Neural progenitor cell (in vitro differentiated cells): ENCODE measurements at regions not wholly inside any gene's neighbourhood (a gene's known extent, or its start where the extent isn't known, plus 50 kb on each side); places are given as distances from the start of the nearest gene placed in this dataset.

Experiments
- DNase-seq: peaks from one replicate; pipeline ENCODE4 v3.0.0-alpha.2; 2016; ENCODE audit warnings: low spot score
- H2AFZ ChIP-seq: fragments of 200-600 bp; sonication (generic); replicated peaks from 2 replicates; pipeline ENCODE4 v1.6.1; 2016; ENCODE audit warnings: antibody characterized with exemption
- H3F3A ChIP-seq: fragments of 200-600 bp; sonication (generic); 2 replicates; pipeline ENCODE4 v1.6.1; 2016; ENCODE audit warnings: antibody characterized with exemption, low read depth
- H3K27ac ChIP-seq: fragments of 200-600 bp; sonication (generic); 2 replicates; pipeline ENCODE4 v1.5.1; 2016; ENCODE audit warnings: mild to moderate bottlenecking
- H3K27me3 ChIP-seq: fragments of 200-600 bp; sonication (generic); 2 replicates; pipeline ENCODE4 v1.6.1; 2016; ENCODE audit warnings: mild to moderate bottlenecking, moderate library complexity
- H3K36me3 ChIP-seq: fragments of 200-600 bp; sonication (generic); 2 replicates; pipeline ENCODE4 v1.5.1; 2016
- H3K4me1 ChIP-seq: fragments of 200-600 bp; sonication (generic); 2 replicates; pipeline ENCODE4 v1.6.1; 2016; ENCODE audit warnings: mixed run types
- H3K4me2 ChIP-seq: fragments of 200-600 bp; sonication (generic); 2 replicates; pipeline ENCODE4 v1.6.1; 2016
- H3K4me3 ChIP-seq: fragments of 200-600 bp; sonication (generic); 2 replicates; pipeline ENCODE4 v1.5.1; 2016
- H3K79me2 ChIP-seq: fragments of 200-600 bp; sonication (generic); 2 replicates; pipeline ENCODE4 v1.6.1; 2016; ENCODE audit warnings: low read depth
- H3K9ac ChIP-seq: fragments of 200-600 bp; sonication (generic); 2 replicates; pipeline ENCODE4 v1.6.1; 2016
- H3K9me3 ChIP-seq: fragments of 200-600 bp; sonication (generic); 2 replicates; pipeline ENCODE4 v1.5.1; 2016; ENCODE audit warnings: low read depth
- H4K20me1 ChIP-seq: fragments of 200-600 bp; sonication (generic); 2 replicates; pipeline ENCODE4 v1.6.1; 2016; ENCODE audit warnings: low read depth
- H3K27ac Mint-ChIP-seq: 3 replicates; pipeline ENCODE4 v1.8.0; 2021; ENCODE audit warnings: mixed read lengths
- H3K27me3 Mint-ChIP-seq: 2 replicates; pipeline ENCODE4 v1.8.0; 2022; ENCODE audit warnings: low read depth, mild to moderate bottlenecking, inconsistent platforms, moderate library complexity, mixed read lengths; ENCODE audit not compliant: insufficient read depth
- H3K36me3 Mint-ChIP-seq: 3 replicates; pipeline ENCODE4 v1.8.0; 2021; ENCODE audit warnings: mixed read lengths
- H3K4me1 Mint-ChIP-seq: 3 replicates; pipeline ENCODE4 v1.8.0; 2021; ENCODE audit warnings: mixed read lengths
- H3K4me3 Mint-ChIP-seq: 3 replicates; pipeline ENCODE4 v1.8.0; 2021; ENCODE audit warnings: mild to moderate bottlenecking, moderate library complexity, mixed read lengths
- H3K9me3 Mint-ChIP-seq: 3 replicates; pipeline ENCODE4 v1.8.0; 2020; ENCODE audit warnings: mixed read lengths
- EZH2 ChIP-seq: fragments of 200-600 bp; sonication (generic); IDR thresholded peaks from 2 replicates; pipeline ENCODE4 v1.6.1; 2017; ENCODE audit warnings: antibody characterized with exemption, mild to moderate bottlenecking, moderate library complexity
- EZH2phosphoT487 ChIP-seq: fragments of 200-600 bp; sonication (generic); IDR thresholded peaks from 2 replicates; pipeline ENCODE4 v1.6.1; 2017; ENCODE audit warnings: antibody characterized with exemption
- TF ChIP-seq, protein P1 (sequence below): fragments of 200-600 bp; sonication (generic); IDR thresholded peaks from 2 replicates; pipeline ENCODE4 v1.5.1; 2017; ENCODE audit warnings: antibody characterized with exemption, mild to moderate bottlenecking

DNA sequence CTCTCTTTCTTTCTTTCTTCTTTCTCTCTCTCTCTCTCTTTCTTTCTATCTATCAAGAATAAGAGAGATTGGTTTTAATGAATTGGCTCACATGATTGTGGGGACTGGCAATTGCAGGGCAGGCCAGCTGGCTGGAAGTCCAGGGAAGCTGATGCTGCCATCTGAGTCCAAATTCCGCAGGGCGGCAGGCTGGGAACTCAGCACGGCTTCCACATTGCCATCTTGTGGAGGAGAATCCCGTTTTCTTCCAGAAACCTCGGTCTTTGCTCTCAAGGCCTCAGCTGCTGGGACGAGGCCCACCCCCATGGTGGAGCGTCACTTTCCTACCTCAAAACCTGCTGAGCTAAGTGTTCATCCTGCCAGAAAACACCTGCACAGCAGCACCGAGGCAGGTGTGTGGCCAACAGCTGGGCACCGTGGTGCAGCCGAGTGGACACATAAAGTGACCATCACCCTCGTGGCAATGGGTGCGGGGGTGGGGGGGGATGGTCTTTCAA, 58.8 kb upstream of the SLCO4A1 start:
- peaks cover 5% of the 10 kb centered on the region for H3K27me3 ChIP-seq
- no peaks in the 10 kb centered on the region for H3K36me3 ChIP-seq
- Mint-ChIP-seq H3K27me3 (peaks cover 14% of the 10 kb centered on the region), H3K9me3 (no peaks in the 10 kb centered on the region), H3K27ac (no peak overlapping the region), H3K4me3 (no peak overlapping the region), H3K36me3 (no peaks in the 10 kb centered on the region), H3K4me1 (peaks cover 7% of the 10 kb centered on the region)
- no peak overlapping the region for H3K9ac ChIP-seq
- H3F3A ChIP-seq, result no peaks in the 10 kb centered on the region
- no peaks in the 10 kb centered on the region for H3K79me2 ChIP-seq
- H3K9me3 ChIP-seq, result no peaks in the 10 kb centered on the region
- no peak overlapping the region for H3K4me2 ChIP-seq
- no peak overlapping the region for H2AFZ ChIP-seq
- TF ChIP-seq, protein P1, sequence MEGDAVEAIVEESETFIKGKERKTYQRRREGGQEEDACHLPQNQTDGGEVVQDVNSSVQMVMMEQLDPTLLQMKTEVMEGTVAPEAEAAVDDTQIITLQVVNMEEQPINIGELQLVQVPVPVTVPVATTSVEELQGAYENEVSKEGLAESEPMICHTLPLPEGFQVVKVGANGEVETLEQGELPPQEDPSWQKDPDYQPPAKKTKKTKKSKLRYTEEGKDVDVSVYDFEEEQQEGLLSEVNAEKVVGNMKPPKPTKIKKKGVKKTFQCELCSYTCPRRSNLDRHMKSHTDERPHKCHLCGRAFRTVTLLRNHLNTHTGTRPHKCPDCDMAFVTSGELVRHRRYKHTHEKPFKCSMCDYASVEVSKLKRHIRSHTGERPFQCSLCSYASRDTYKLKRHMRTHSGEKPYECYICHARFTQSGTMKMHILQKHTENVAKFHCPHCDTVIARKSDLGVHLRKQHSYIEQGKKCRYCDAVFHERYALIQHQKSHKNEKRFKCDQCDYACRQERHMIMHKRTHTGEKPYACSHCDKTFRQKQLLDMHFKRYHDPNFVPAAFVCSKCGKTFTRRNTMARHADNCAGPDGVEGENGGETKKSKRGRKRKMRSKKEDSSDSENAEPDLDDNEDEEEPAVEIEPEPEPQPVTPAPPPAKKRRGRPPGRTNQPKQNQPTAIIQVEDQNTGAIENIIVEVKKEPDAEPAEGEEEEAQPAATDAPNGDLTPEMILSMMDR, result no peak
- no peak for TF ChIP-seq EZH2phosphoT487
- TF ChIP-seq EZH2, result no peak
- H4K20me1 ChIP-seq, result peaks cover 19% of the 10 kb centered on the region
- no peaks in the 10 kb centered on the region for H3K4me1 ChIP-seq
- DNase-seq, result peak; percentile 31
- H3K27ac ChIP-seq, result no peak overlapping the region
- no peak overlapping the region for H3K4me3 ChIP-seq

DNA sequence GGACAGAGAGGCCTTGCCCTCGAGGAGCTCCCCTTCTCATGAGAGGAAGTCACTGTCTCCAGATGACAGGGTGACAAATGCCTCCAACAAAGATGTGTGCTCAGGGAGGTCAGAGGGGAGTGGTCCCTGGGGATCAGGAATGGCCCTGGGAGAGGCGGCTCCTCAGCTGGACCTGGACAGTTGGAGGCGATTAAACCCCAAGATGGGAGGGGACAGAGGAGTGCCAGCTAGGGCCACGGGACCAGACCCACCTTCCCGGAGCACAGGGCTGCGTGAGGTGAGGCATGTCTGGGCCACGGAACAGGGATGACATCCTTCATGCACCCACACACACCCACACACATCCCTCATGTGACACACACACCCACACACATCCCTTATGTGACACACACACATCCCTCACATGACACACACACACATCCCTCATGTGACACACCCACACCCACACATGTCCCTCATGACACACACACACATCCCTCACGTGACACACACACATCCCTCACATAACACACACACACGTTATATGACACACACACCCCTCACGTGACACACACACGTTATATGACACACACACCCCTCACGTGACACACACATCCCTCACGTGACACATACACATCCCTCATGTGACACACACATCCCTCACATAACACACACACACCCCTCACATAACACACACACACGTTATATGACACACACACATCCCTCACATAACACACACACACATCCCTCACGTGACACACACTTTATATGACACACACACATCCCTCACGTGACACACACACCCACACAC, 57.4 kb upstream of the SLCO4A1 start:
- Mint-ChIP-seq H3K4me1 (peaks cover 7% of the 10 kb centered on the region), H3K9me3 (no peaks in the 10 kb centered on the region), H3K36me3 (no peaks in the 10 kb centered on the region), H3K4me3 (no peak overlapping the region), H3K27ac (no peak overlapping the region), H3K27me3 (peaks cover 9% of the 10 kb centered on the region)
- Histone ChIP-seq H3K4me2 (no peak overlapping the region), H3K9ac (no peak overlapping the region), H2AFZ (no peak overlapping the region), H4K20me1 (peaks cover 19% of the 10 kb centered on the region), H3K9me3 (no peaks in the 10 kb centered on the region), H3K4me1 (no peaks in the 10 kb centered on the region), H3F3A (no peaks in the 10 kb centered on the region), H3K4me3 (no peak overlapping the region), H3K36me3 (no peaks in the 10 kb centered on the region), H3K79me2 (no peaks in the 10 kb centered on the region), H3K27me3 (peaks cover 5% of the 10 kb centered on the region), H3K27ac (no peak overlapping the region)
- DNase-seq, result no peak
- TF ChIP-seq EZH2phosphoT487, result no peak
- TF ChIP-seq, protein P1, result no peak
- no peak for TF ChIP-seq EZH2

DNA sequence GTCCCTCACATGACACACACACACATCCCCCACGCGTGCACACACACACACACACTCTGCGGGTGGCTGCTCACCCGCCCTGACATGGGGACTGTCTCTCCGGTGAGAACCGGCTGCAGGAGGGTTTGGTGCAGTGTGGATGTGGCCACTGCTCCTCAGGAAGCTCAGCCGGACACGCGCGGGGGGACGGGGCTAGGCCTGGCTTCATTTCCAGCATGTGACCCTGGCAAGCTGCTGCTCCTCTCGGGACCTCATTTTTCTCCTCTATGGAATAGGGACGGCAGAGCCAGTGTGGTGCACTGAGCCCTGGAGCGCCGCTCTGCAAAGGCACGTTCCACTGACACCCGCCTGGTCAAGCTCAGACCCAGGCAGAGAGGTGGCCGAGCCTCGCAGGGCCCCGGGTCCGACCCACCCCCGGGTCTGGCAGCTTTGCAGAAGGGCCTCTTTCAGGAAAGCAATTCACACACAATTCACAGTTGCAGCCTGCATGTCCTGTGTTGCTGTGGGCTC, 56.8 kb upstream of the SLCO4A1 start:
- no peak for DNase-seq
- peaks cover 14% of the 10 kb centered on the region for H4K20me1 ChIP-seq
- peaks cover 5% of the 10 kb centered on the region for H3K27me3 ChIP-seq
- no peaks in the 10 kb centered on the region for H3K36me3 ChIP-seq
- no peaks in the 10 kb centered on the region for H3K9me3 ChIP-seq
- TF ChIP-seq EZH2phosphoT487, result no peak
- TF ChIP-seq, protein P1, result no peak
- no peak for TF ChIP-seq EZH2
- Mint-ChIP-seq H3K27ac (no peak overlapping the region), H3K27me3 (peaks cover 11% of the 10 kb centered on the region), H3K4me3 (no peak overlapping the region), H3K9me3 (no peaks in the 10 kb centered on the region), H3K36me3 (no peaks in the 10 kb centered on the region), H3K4me1 (peaks cover 7% of the 10 kb centered on the region)
- H3K4me3 ChIP-seq, result no peak overlapping the region
- no peak overlapping the region for H3K4me2 ChIP-seq
- no peaks in the 10 kb centered on the region for H3K79me2 ChIP-seq
- no peak overlapping the region for H2AFZ ChIP-seq
- H3K9ac ChIP-seq, result no peak overlapping the region
- no peaks in the 10 kb centered on the region for H3F3A ChIP-seq
- H3K27ac ChIP-seq, result no peak overlapping the region
- H3K4me1 ChIP-seq, result no peaks in the 10 kb centered on the region
